HG02884 (cell line): ENCODE measurements at regions not wholly inside any gene's neighbourhood (a gene's known extent, or its start where the extent isn't known, plus 50 kb on each side); places are given as distances from the start of the nearest gene placed in this dataset.

ENCODE experiments used
- ATAC-seq: cut with Tn5 transposase; IDR thresholded peaks from one replicate; pipeline ENCODE4 v1.9.1; 2021; ENCODE audit warnings: mild to moderate bottlenecking, moderate library complexity; ENCODE audit not compliant: unreplicated experiment

GRCh38 chr2:5036256-5036655 lies 655.9 kb upstream of the SOX11 start:
- no peak for ATAC-seq

GRCh38 chr2:5039241-5039975 lies 652.8 kb upstream of the SOX11 start:
- ATAC-seq: no peak

- ATAC-seq: no peak
Measured at GRCh38 chr2:5040571-5040970, 651.6 kb upstream of the SOX11 start.

DNA sequence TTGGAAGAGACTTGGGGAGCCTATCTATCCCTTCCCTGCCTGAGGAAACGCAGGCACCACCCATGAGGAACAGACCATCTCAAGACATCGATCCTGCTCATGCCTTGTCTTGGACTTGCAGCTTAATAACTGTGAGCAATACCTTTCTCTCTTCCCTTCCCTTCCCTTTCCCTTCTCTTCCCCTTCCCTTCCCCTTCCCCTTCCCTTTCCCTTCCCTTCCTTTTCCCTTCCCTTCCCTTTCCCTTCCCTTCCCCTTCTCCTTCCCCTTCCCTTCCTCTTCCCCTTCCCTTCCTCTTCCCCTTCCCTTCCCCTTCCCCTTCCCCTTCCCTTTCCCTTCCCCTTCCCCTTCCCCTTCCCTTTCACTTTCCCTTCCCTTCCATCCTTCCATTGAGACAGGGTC lies 650.7 kb upstream of the SOX11 start:
- no peak for ATAC-seq

- no peak for ATAC-seq
Measured at GRCh38 chr2:5042666-5043440, 649.3 kb upstream of the SOX11 start.

DNA sequence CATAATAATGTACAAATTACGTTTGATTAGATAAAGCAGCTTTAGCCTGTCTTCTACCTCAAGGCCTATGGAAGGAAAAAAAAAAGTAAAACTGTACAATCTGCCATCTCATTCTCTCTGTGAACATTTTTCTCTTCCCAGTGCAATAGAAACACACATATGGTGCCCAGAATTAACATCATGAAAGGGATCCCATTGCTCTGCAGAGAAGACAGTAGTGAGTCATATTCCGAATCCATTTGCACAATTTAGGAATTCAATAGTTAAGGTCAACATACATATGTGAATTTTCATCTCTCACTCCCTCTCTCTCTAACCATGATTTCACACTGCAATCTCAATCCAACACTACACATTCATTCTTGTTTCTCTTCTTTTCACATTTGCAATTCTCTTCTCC lies 640.9 kb upstream of the SOX11 start:
- no peak for ATAC-seq

- no peak for ATAC-seq
Measured at GRCh38 chr2:5052905-5053304, 639.3 kb upstream of the SOX11 start.

- no peak for ATAC-seq
Measured at GRCh38 chr2:5057891-5058351, 634.3 kb upstream of the SOX11 start.

- ATAC-seq: no peak
Measured at GRCh38 chr2:5060956-5061355, 631.2 kb upstream of the SOX11 start.

GRCh38 chr2:5064687-5065086 lies 627.5 kb upstream of the SOX11 start:
- ATAC-seq: no peak

- no peak for ATAC-seq
Measured at GRCh38 chr2:5067816-5068215, 624.4 kb upstream of the SOX11 start.

DNA sequence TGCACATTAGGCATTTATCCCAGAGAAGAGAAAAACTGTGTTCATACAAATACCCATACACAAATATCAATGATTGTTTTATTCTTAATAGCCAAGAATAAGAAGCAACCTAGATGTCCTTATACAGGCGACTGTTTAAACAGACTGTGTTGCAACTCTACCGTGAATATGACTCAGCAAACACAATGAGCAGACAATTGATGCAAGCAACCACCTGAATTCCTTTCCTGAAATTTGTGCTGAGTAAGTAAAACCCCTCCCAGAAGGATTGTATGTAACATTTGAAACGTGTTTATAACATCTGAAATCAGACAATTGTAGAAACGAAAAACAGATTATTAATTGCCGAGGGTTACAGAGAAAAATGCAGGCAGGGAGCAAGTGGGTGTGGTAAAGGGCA lies 621.9 kb upstream of the SOX11 start:
- no peak for ATAC-seq

GRCh38 chr2:5074733-5075132 lies 617.5 kb upstream of the SOX11 start:
- ATAC-seq: no peak

GRCh38 chr2:5076599-5076998 lies 615.6 kb upstream of the SOX11 start:
- no peak for ATAC-seq

GRCh38 chr2:5077479-5078089 lies 614.6 kb upstream of the SOX11 start:
- ATAC-seq: no peak

GRCh38 chr2:5083402-5083801 lies 608.8 kb upstream of the SOX11 start:
- no peak for ATAC-seq

GRCh38 chr2:5089409-5089808 lies 602.8 kb upstream of the SOX11 start:
- no peak for ATAC-seq

DNA sequence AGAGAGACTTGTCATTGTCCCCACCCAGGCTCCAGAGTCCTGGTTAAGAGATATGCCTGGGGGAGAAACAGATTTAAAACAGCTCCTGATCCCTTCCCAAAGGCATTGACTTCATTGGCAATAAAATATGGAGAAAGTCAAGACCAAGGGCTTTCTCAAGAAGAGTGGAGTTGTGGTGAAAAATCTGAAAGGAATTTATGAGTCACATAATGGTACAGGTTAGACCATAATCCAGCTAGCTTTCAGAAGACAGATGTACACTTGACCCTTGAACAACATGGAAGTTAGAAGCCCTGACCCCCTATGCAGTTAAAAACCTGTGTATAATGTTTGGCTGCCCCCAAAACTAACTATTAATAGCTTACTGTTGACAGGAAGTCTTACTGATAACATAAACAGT lies 599.1 kb upstream of the SOX11 start:
- ATAC-seq: no peak

GRCh38 chr2:5093518-5093917 lies 598.7 kb upstream of the SOX11 start:
- ATAC-seq: no peak

GRCh38 chr2:5094192-5094591 lies 598.0 kb upstream of the SOX11 start:
- ATAC-seq: no peak

- no peak for ATAC-seq
Measured at GRCh38 chr2:5098286-5098685, 593.9 kb upstream of the SOX11 start.

GRCh38 chr2:5102823-5103222 lies 589.4 kb upstream of the SOX11 start:
- no peak for ATAC-seq
